NCI-H1092 (cell line): ENCODE measurements at regions not wholly inside any gene's neighbourhood (a gene's known extent, or its start where the extent isn't known, plus 50 kb on each side); places are given as distances from the start of the nearest gene placed in this dataset.

Source experiments
- DNase-seq: peaks from one replicate; lab custom pipeline; 2025; lab: John Stamatoyannopoulos, UW

DNA sequence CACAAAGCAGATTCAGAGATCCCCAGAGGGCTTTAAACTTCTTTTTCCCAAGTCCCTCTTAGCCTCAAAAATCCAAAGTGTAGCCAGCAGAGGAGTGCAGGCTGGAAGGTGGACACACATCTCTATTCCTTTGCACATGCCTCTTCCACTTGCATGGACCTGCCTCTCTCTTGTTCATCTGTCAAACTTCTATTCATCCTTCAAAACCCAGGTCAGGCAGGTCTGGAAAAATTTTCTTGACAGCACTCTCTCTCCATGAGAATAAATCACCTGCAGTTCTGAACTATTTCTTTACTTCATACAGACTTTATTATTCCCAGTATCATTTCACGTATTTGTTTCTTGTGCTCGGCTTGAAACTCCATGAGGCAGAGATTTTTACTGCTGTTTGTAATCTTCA lies 127.5 kb downstream of the SS18 start:
- DNase-seq = no peak

DNA sequence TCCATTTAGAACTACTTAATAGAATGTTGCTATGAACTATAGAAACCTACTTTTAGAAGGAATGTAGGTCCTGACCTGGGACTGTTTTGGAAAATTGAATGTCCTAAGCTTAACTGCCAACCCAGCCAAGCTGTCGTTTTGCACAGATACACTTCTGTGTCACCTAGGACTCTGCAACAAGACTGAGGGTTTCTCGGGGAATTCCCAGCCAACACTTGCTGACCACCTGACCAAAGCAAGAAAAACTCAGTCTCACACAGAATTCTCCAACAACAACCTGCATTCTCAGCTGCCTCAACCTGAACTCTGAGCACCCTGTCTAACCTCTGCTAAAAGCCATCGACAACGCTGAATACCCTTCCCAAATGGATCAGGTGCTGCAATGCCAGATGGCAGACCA lies 128.2 kb downstream of the SS18 start:
- no peak for DNase-seq

DNA sequence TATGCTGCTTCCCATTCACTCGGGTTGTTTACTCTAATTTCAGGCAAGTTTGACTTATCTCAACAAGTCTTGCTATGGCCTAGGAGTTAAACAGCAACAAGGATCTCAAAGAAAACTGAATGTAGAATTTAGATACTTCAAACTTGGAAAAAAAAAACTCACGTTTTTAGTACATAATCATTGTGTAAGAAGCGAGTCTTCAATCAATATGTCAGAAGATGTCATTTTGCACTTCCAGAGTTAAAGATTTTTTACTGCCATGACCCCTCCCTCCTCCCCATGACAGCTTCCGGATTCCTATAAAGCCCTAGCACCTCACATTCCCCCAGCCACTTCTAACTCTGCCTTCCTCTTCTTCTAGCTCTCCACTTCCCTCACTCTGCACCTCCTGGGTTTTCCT lies 133.4 kb downstream of the SS18 start:
- no peak for DNase-seq

GRCh38 chr18:25953111-25953510 lies 137.3 kb downstream of the SS18 start:
- DNase-seq = no peak

GRCh38 chr18:25950321-25950720 lies 140.1 kb downstream of the SS18 start:
- DNase-seq = no peak

- DNase-seq = no peak
Observed at GRCh38 chr18:25946540-25946939, 143.9 kb downstream of the SS18 start.

DNA sequence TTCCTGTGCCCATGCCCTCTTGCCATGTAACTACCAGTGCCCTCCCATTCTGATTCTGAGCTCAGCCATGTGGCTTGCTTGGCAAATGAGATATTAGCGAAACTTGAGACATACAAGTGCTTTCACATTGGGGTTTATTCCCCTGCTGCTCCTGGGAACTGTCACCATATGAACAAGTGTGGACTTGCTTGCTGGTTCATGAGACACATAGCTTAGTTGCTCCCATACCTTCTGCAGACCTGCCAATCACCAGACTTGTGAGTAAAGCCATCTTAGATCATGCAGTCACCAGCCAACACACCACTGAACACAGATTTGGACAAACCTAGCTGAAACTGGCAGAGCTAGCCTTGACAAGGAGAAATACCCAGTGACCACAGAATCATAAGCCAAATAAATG lies 155.1 kb downstream of the SS18 start:
- DNase-seq = no peak

DNA sequence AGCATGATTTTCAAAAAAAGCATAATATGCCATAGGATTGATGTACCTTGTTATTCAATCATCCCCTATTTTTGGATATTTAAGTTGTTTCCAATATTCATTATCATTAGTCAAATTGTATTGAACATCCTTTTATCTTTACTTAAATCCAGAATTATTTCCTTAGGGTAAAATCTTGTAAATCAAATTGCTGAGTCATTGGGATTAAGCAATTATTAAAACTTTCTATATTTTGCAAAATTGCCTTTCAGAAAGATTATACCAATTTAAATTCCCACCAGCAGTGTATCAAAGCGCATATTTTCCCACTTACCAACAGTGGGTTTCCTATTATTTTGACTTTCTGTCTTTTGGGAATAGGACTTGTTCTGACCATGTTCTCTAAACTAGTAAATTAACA lies 159.3 kb downstream of the SS18 start:
- no peak for DNase-seq

DNA sequence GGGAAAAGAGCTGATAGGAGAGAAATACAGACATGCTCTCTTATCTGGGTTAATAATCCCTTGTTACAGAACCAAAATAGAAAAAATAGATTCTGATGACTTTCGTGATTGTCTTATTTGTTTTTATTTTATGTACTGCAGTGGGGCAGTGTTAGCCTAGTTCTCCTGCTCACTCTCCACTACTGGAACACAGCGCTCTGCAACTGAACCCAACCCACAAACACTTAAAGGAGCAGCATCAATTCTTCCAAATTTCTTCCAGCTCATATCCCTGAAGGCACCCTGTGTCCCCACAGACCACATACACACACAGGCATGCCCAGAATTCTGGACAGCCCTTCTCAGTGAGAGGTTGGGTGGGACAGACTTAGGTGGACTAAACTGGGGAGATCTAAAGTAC lies 160.6 kb downstream of the SS18 start:
- no peak for DNase-seq

DNA sequence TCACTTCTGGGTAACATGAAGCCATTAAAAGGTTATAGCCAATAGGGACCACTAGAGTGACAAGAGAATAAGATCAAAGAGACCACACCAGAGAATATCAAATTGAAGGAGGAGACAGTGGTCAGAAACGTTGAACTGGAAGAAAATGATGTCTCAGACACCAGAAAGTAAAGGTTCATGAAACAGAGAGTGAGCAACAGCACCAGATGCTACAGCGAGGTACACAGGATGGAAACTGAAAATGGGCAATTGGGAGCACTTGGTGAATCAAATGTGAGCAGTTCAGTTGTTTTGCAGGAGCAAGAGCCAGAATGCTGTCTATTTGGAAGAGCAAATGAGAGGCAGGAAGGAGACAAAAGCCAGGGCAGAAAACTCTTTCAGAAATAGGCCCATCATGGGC lies 162.6 kb downstream of the SS18 start:
- no peak for DNase-seq

GRCh38 chr18:25923193-25923592 lies 167.2 kb downstream of the SS18 start:
- DNase-seq = no peak

- DNase-seq = peak; percentile 8
Observed at GRCh38 chr18:25921677-25922421, 168.6 kb downstream of the SS18 start.

DNA sequence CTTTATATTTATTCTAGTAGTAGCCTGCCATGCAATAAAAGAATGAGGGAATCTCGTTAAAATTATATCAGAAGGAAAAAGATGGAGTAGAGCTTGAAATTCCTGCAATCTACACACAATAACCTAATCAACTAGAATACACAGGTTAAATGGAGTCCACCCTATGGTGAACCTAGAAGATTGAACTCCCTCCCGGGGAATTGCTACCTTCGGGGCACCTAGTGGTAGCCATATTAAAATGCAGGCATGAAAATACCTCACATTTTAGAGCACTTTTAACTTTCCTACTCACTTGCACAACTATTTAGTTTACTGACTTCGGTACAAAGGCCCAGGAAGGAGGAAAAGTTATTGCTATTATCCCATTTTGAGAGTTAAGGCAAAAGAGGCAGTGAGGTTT lies 174.5 kb downstream of the SS18 start:
- DNase-seq = no peak

DNA sequence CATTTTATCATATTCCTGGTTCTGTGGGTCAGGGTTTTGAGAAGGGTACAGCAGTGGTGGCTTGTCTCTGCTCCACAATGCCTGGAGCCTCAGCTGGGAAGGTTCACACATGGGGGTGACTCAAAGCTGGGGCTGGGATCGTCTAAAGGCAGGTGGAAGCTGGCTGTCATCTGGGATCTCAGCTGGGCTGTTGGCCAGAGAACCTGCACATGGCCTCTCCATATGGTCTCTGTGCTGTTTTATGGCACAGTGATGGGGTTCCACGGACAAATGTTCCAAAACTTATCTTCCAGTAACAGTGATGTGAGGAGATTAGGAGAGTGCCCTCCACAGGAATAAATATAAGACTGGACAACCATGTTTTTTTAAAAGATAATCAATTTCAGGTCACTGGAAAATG lies 191.4 kb downstream of the SS18 start:
- no peak for DNase-seq

GRCh38 chr18:25896956-25897355 lies 193.5 kb downstream of the SS18 start:
- no peak for DNase-seq

DNA sequence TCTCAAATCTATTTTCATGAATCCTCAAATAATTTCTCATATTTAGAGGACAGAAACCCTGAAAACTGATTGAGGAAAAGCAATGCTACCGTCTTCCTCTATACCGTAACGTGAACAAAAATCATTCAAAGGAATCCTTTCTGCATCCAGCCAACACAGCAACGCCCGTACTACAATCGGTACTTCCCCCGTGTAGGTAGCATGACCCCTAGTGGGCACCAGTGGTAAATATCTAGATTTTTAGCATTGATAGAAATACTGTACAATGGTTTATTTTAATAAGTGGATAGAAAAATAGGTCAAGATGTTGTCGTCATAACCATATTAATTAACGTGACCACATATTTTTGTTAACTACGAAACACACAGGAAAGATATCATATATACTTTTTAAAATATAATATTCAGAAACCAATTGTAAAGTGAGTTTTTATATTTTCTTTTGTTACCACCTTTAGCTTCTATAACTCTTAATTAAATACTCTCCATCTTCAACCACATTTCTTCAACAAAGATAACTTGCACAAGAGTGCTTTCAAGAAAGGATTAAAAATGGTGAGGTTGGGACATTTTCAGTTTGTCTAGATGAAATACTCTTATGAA lies 194.1 kb downstream of the SS18 start:
- DNase-seq = peak; percentile 11

GRCh38 chr18:25895518-25895917 lies 194.9 kb downstream of the SS18 start:
- DNase-seq = no peak

GRCh38 chr18:25886283-25886682 lies 204.1 kb downstream of the SS18 start:
- no peak for DNase-seq

DNA sequence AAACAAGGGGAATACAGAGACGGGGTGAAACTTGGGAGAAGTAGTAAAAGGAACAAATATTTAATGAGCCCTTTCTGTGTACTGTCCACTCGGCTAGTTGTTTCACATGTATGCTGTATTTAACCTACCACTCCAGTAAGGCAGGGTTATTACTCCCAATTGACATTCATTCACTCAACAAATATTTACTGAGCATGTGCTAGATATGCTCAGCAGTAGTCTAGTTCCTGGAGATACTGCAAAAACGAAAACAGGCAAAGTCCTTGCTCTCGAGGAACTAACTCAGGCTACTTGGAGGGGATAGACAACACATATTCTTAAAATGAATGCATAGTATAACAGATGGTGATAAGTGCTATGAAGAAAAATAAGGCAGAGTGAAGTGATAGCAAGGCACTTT lies 207.3 kb downstream of the SS18 start:
- no peak for DNase-seq

- DNase-seq = no peak
Observed at GRCh38 chr18:25881149-25881548, 209.3 kb downstream of the SS18 start.

DNA sequence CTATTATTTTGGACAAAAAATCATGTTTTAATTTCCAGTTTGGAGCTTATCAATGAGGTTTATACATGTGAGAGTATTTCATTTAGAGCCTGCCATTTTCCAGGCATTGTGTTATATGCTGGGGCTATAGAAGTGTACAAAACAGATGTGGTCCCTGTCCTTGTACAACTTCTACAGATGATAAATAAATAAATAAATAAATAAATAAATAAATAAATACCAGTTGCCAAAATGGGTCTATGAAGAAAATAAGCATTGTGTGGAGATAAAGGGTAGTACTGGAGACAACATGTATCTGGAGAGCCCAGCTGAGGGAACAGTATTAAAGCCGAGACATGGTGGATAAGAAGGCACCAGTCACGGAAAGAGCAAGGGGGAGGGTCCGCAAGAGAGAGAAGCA lies 210.0 kb downstream of the SS18 start:
- DNase-seq = no peak

DNA sequence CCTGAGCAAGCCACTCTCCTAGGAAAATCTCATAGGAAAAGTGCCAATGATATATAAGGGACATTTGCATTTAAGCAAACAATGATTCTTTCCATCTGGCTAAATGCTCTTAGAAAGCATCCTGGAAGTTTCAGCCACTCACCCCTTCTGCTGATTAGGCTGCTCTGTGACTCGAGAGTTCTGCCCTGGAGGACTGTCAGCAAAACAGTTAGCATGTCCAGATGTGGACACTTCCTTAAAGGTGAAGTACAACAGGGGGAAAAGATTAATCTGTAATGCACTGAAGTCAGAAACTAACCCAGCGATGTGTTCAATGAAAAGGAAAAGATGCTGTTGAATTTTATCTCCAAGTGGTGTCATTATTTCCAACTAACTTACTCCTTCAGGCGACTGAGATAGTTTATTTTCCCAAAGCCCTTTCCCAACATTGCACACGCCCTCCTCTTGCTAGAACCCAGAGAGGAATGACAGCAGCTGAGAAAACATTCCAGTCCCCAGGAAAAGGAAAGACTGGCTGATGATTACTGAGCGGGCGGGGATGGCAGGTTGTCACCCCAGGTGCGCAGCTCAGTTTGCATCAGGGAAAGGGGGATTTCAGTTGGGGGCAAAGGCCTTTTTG lies 214.0 kb downstream of the SS18 start:
- no peak for DNase-seq

- no peak for DNase-seq
Observed at GRCh38 chr18:25875551-25876240, 214.7 kb downstream of the SS18 start.
